ENCODE measurements at regions not wholly inside any gene's neighbourhood (a gene's known extent, or its start where the extent isn't known, plus 50 kb on each side); places are given as distances from the start of the nearest gene placed in this dataset.
A peak's percentile ranks its signal among the peaks of the same experiment; 100 is the strongest.

DNA sequence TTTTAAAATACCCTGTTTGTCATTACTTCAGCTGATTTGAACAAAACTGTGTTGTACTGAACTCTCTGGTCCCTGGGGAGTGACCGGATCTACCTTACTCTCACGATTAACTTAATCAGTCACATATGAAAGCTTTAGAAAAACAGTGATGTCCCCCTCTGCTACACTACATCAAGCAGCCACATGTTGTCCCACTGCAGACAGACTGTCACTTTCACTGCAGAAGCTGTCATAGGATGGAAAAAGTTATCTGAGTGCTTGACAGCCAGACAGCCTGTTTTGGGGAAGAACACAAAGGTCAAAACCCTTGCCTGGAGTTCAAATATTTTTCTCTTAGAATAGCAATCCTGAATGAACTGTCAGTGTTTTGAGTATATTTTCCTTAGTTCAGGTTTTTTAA lies 546.4 kb downstream of the DTWD2 start:
- no peak for ATAC-seq
- Histone ChIP-seq H3K4me3 (no peak overlapping the region), H3K27me3 (no peaks in the 10 kb centered on the region), H3K9me3 (no peaks in the 10 kb centered on the region), H3K36me3 (no peaks in the 10 kb centered on the region), H3K27ac (no peak overlapping the region), H3K4me1 (peaks cover 0 to 13% (median 0%) of the 10 kb centered on the region in 3 donors)
- 67% methylated on average over 2 of the region's 2 CpGs; no CpG with 5 or more reads in 1 of the 2 donors for WGBS, 2 donors (ENCODE audit: low coverage in 1 of 2)
- TF ChIP-seq POLR2AphosphoS5 (IDR thresholded peaks at IDR 0.05) (no peak), CTCF (IDR thresholded peaks at IDR 0.05) (no peak), EP300 (IDR thresholded peaks at IDR 0.05) (no peak), POLR2A (IDR thresholded peaks at IDR 0.05) (no peak)

- no peak for TF ChIP-seq CTCF (IDR thresholded peaks at IDR 0.05)
- TF ChIP-seq EP300 (IDR thresholded peaks at IDR 0.05), result no peak
- TF ChIP-seq POLR2A (IDR thresholded peaks at IDR 0.05), result no peak
- TF ChIP-seq POLR2AphosphoS5 (IDR thresholded peaks at IDR 0.05), result no peak
- ATAC-seq, result no peak
Measured at GRCh38 chr5:118441034-118441433, 547.3 kb downstream of the DTWD2 start.

DNA sequence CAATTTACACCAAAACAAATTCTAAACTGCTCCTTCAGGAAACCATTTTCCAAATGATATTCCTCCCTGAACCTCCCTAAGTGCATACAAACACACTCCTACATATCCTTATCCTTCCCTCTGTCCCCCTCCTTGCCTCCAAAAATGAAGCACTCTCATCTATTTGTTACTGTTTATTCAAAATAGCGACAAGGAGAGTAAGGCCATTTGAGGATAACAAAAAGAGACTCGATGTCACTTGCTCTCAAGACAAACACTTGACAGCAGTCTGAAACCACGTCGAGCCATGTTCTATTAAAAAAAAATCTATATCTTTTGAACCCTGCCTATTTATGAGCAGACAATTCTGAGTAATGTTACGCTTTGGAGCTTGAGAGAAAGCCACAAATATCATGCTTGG lies 547.9 kb downstream of the DTWD2 start:
- H3K36me3 ChIP-seq, result no peaks in the 10 kb centered on the region
- no peak for TF ChIP-seq CTCF (IDR thresholded peaks at IDR 0.05)
- TF ChIP-seq EP300 (IDR thresholded peaks at IDR 0.05), result no peak
- no peak for TF ChIP-seq POLR2A (IDR thresholded peaks at IDR 0.05)
- TF ChIP-seq POLR2AphosphoS5 (IDR thresholded peaks at IDR 0.05), result no peak
- no peaks in the 10 kb centered on the region for H3K9me3 ChIP-seq
- no peaks in the 10 kb centered on the region for H3K27me3 ChIP-seq
- no peak overlapping the region for H3K4me3 ChIP-seq
- no peak for ATAC-seq
- H3K27ac ChIP-seq, result peak overlapping the region in 1 of 4 donors; percentile 12
- peaks cover 0 to 15% (median 0%) of the 10 kb centered on the region in 3 donors for H3K4me1 ChIP-seq
- 56 to 64% methylated on average over 4 to 5 of the region's 5 CpGs for WGBS, 2 donors (ENCODE audit: low coverage in 1 of 2)

More at GRCh38 chr5:118441034-118441433, 547.3 kb downstream of the DTWD2 start:
- no peaks in the 10 kb centered on the region for H3K27me3 ChIP-seq
- no peaks in the 10 kb centered on the region for H3K36me3 ChIP-seq
- peaks cover 0 to 13% (median 0%) of the 10 kb centered on the region in 3 donors for H3K4me1 ChIP-seq
- H3K27ac ChIP-seq, result peak overlapping the region in 1 of 4 donors; percentile 12
- 83 to 89% methylated on average over 3 to 4 of the region's 4 CpGs for WGBS, 2 donors (ENCODE audit: low coverage in 1 of 2)
- no peak overlapping the region for H3K4me3 ChIP-seq
- H3K9me3 ChIP-seq, result no peaks in the 10 kb centered on the region

GRCh38 chr5:118439831-118440230 lies 548.5 kb downstream of the DTWD2 start:
- Histone ChIP-seq H3K4me3 (no peak overlapping the region), H3K9me3 (no peaks in the 10 kb centered on the region), H3K27ac (no peak overlapping the region), H3K36me3 (no peaks in the 10 kb centered on the region), H3K27me3 (no peaks in the 10 kb centered on the region), H3K4me1 (peaks cover 0 to 22% (median 0%) of the 10 kb centered on the region in 3 donors)
- TF ChIP-seq POLR2AphosphoS5 (IDR thresholded peaks at IDR 0.05) (no peak), EP300 (IDR thresholded peaks at IDR 0.05) (no peak), CTCF (IDR thresholded peaks at IDR 0.05) (no peak), POLR2A (IDR thresholded peaks at IDR 0.05) (no peak)
- no peak for ATAC-seq
- WGBS, 2 donors (ENCODE audit: low coverage in 1 of 2), result 5 to 18% methylated on average over 2 of the region's 2 CpGs

DNA sequence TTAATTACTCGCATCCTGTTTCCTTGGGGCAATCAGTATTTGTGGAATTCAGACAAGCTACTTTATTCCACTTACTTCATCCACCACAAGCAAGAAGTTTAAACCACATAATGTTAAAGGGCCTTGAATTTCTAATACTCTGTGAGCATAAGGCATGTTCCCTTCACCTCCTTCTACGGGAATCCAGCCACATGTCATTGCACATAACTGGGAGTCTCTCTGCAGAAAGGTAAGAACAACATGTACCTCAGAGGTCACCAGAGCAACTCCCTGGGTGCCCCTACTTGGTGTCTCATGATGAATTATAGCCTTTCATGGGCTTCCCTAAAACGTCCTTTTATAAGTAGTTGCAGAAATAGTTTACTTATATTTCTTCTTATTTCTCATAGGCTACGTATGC lies 553.2 kb downstream of the DTWD2 start:
- H3K27ac ChIP-seq, result peak overlapping the region in 2 of 4 donors; percentile 75 to 84
- TF ChIP-seq CTCF (IDR thresholded peaks at IDR 0.05) (no peak), POLR2A (IDR thresholded peaks at IDR 0.05) (no peak), EP300 (IDR thresholded peaks at IDR 0.05) (no peak), POLR2AphosphoS5 (IDR thresholded peaks at IDR 0.05) (no peak)
- peaks cover 0 to 23% (median 0%) of the 10 kb centered on the region in 3 donors for H3K4me1 ChIP-seq
- peak; percentile 31 for ATAC-seq
- H3K4me3 ChIP-seq, result no peak overlapping the region
- H3K36me3 ChIP-seq, result no peaks in the 10 kb centered on the region
- H3K9me3 ChIP-seq, result no peaks in the 10 kb centered on the region
- no peaks in the 10 kb centered on the region for H3K27me3 ChIP-seq
- 66 to 73% methylated on average over 4 of the region's 4 CpGs for whole genome bisulfite sequencing, 2 donors (ENCODE audit: low coverage in 1 of 2)
